Colonic mucosa (tissue), 4 donors: ENCODE measurements at regions not wholly inside any gene's neighbourhood (a gene's known extent, or its start where the extent isn't known, plus 50 kb on each side); places are given as distances from the start of the nearest gene placed in this dataset.

ENCODE experiments used
- DNase-seq: peaks from one replicate; pipeline ENCODE4 v3.0.0-alpha.2; 2020
- H3K27ac ChIP-seq: fragments of 200-600 bp; one replicate; pipeline ENCODE4 v1.8.0; 2021
- H3K27me3 ChIP-seq: fragments of 200-600 bp; one replicate; pipeline ENCODE4 v1.8.0; 2021
- H3K36me3 ChIP-seq: fragments of 200-600 bp; one replicate; pipeline ENCODE4 v1.8.0; 2021
- H3K4me1 ChIP-seq: fragments of 200-600 bp; one replicate; pipeline ENCODE4 v1.8.0; 2021; ENCODE audit warnings: mild to moderate bottlenecking
- H3K4me3 ChIP-seq: fragments of 200-600 bp; one replicate; pipeline ENCODE4 v1.8.0; 2021
- H3K9ac ChIP-seq, 2 donors: one replicate each; pipeline ENCODE4 v1.7.0; 2013; ENCODE audit warnings: control low read depth in 2 of 2, low read depth in 2 of 2, low read length in 2 of 2
- H3K9me3 ChIP-seq: fragments of 200-600 bp; one replicate; pipeline ENCODE4 v1.8.0; 2021
- CTCF ChIP-seq: fragments of 200-600 bp; IDR thresholded peaks from one replicate; pipeline ENCODE4 v1.8.0; 2022; ENCODE audit warnings: antibody characterized with exemption, mild to moderate bottlenecking
- intact Hi-C: fragments of 100-400 bp; cut with DNase I; formaldehyde crosslinking; loops from one replicate; pipeline ENCODE4 v1.14.1; 2022
- donor health status: healthy.
- donor health status: DM: no; HTN: no; CAD: no.
- donor health status: DM: no; HTN: no; CAD: no.

- no peak overlapping the region for H3K27ac ChIP-seq
- no peak overlapping the region for H3K9ac ChIP-seq
- DNase-seq: no peak
- intact Hi-C loops: no loop called here
- H3K36me3 ChIP-seq: no peaks in the 10 kb centered on the region
- H3K4me3 ChIP-seq: no peak overlapping the region
- no peaks in the 10 kb centered on the region for H3K9me3 ChIP-seq
- H3K27me3 ChIP-seq: no peaks in the 10 kb centered on the region
- H3K4me1 ChIP-seq: no peaks in the 10 kb centered on the region
- TF ChIP-seq CTCF: no peak
These were observed 1050.5 kb downstream of the TTLL7 start for GRCh38 chr1:82948386-82948785.

GRCh38 chr1:82947278-82947677 lies 1051.7 kb downstream of the TTLL7 start:
- Histone ChIP-seq H3K9me3 (no peaks in the 10 kb centered on the region), H3K36me3 (no peaks in the 10 kb centered on the region), H3K27me3 (no peaks in the 10 kb centered on the region), H3K9ac (no peak overlapping the region), H3K4me3 (no peak overlapping the region), H3K27ac (no peak overlapping the region), H3K4me1 (no peaks in the 10 kb centered on the region)
- intact Hi-C loops: no loop called here
- no peak for TF ChIP-seq CTCF
- DNase-seq: no peak

GRCh38 chr1:82946096-82946605 lies 1052.8 kb downstream of the TTLL7 start:
- H3K27me3 ChIP-seq: no peaks in the 10 kb centered on the region
- no peak overlapping the region for H3K4me3 ChIP-seq
- H3K9me3 ChIP-seq: no peaks in the 10 kb centered on the region
- H3K27ac ChIP-seq: no peak overlapping the region
- DNase-seq: no peak
- no peaks in the 10 kb centered on the region for H3K36me3 ChIP-seq
- intact Hi-C loops: no loop called here
- H3K4me1 ChIP-seq: no peaks in the 10 kb centered on the region
- TF ChIP-seq CTCF: no peak
- no peak overlapping the region for H3K9ac ChIP-seq

- no peak for TF ChIP-seq CTCF
These were observed 1054.1 kb downstream of the TTLL7 start for GRCh38 chr1:82944822-82945221.

GRCh38 chr1:82934074-82934473 lies 1064.9 kb downstream of the TTLL7 start:
- no peak for DNase-seq
- Histone ChIP-seq H3K4me1 (no peaks in the 10 kb centered on the region), H3K27ac (no peak overlapping the region), H3K4me3 (no peak overlapping the region), H3K9me3 (no peaks in the 10 kb centered on the region), H3K9ac (no peak overlapping the region), H3K36me3 (no peaks in the 10 kb centered on the region), H3K27me3 (no peaks in the 10 kb centered on the region)
- intact Hi-C loops: no loop called here
- no peak for TF ChIP-seq CTCF

More at GRCh38 chr1:82944822-82945221, 1054.1 kb downstream of the TTLL7 start:
- DNase-seq: no peak
- H3K9me3 ChIP-seq: no peaks in the 10 kb centered on the region
- no peaks in the 10 kb centered on the region for H3K4me1 ChIP-seq
- no peak overlapping the region for H3K9ac ChIP-seq
- no peaks in the 10 kb centered on the region for H3K36me3 ChIP-seq
- no peak overlapping the region for H3K27ac ChIP-seq
- H3K27me3 ChIP-seq: no peaks in the 10 kb centered on the region
- no peak overlapping the region for H3K4me3 ChIP-seq
- intact Hi-C loops: no loop called here
